Neural crest cell (in vitro differentiated cells): ENCODE measurements at regions not wholly inside any gene's neighbourhood (a gene's known extent, or its start where the extent isn't known, plus 50 kb on each side); places are given as distances from the start of the nearest gene placed in this dataset.

Experiments
- DNase-seq: peaks from one replicate; pipeline ENCODE4 v3.0.0; 2021; ENCODE audit warnings: low read depth, mixed read lengths, low spot score
- H3K27ac Mint-ChIP-seq: one replicate; pipeline ENCODE4 v1.8.0; 2021; ENCODE audit warnings: mild to moderate bottlenecking, mixed read lengths; ENCODE audit not compliant: unreplicated experiment
- H3K27me3 Mint-ChIP-seq: 2 replicates; pipeline ENCODE4 v1.8.0; 2021; ENCODE audit warnings: low read depth, mild to moderate bottlenecking, mixed read lengths
- H3K36me3 Mint-ChIP-seq: 2 replicates; pipeline ENCODE4 v1.8.0; 2021; ENCODE audit warnings: low read depth, mild to moderate bottlenecking, mixed read lengths
- H3K4me1 Mint-ChIP-seq: 2 replicates; pipeline ENCODE4 v1.8.0; 2021; ENCODE audit warnings: mixed read lengths
- H3K4me3 Mint-ChIP-seq: one replicate; pipeline ENCODE4 v1.8.0; 2021; ENCODE audit warnings: mild to moderate bottlenecking, mixed read lengths
- H3K9me3 Mint-ChIP-seq: 2 replicates; pipeline ENCODE4 v1.8.0; 2021; ENCODE audit warnings: mixed read lengths
- TF ChIP-seq, protein P1 (sequence below): fragments of 200-600 bp; sonication (generic); conservative IDR thresholded peaks from 2 replicates; pipeline ENCODE4 v1.5.0; 2021; ENCODE audit warnings: antibody characterized with exemption, mild to moderate bottlenecking

GRCh38 chr5:33268374-33268773 lies 172.4 kb upstream of the TARS1 start:
- Mint-ChIP-seq H3K4me1 (peaks cover 4% of the 10 kb centered on the region), H3K27ac (no peak overlapping the region), H3K4me3 (no peak overlapping the region), H3K36me3 (peaks cover 9% of the 10 kb centered on the region), H3K9me3 (peaks cover 9% of the 10 kb centered on the region), H3K27me3 (no peaks in the 10 kb centered on the region)
- TF ChIP-seq, protein P1, sequence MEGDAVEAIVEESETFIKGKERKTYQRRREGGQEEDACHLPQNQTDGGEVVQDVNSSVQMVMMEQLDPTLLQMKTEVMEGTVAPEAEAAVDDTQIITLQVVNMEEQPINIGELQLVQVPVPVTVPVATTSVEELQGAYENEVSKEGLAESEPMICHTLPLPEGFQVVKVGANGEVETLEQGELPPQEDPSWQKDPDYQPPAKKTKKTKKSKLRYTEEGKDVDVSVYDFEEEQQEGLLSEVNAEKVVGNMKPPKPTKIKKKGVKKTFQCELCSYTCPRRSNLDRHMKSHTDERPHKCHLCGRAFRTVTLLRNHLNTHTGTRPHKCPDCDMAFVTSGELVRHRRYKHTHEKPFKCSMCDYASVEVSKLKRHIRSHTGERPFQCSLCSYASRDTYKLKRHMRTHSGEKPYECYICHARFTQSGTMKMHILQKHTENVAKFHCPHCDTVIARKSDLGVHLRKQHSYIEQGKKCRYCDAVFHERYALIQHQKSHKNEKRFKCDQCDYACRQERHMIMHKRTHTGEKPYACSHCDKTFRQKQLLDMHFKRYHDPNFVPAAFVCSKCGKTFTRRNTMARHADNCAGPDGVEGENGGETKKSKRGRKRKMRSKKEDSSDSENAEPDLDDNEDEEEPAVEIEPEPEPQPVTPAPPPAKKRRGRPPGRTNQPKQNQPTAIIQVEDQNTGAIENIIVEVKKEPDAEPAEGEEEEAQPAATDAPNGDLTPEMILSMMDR = no peak
- no peak for DNase-seq

DNA sequence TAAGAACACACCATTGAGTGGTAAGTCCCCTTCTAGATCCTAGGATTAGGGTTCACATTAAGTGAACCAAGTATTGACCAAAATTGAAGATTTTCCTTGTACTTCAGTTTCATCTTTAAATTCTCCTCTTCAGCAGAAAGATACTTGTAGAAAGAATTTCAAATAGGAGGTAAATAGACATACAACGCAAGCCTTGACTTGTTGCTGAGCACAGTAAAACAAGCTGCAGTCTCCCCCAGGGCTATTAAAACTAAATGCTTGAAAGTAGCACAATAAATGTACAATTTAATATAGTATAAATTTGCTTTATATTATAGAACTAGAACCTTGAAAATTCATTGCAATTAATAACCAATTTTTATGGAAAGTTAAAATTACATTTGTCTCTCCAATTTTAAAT lies 170.1 kb upstream of the TARS1 start:
- Mint-ChIP-seq H3K9me3 (no peaks in the 10 kb centered on the region), H3K27me3 (no peaks in the 10 kb centered on the region), H3K4me3 (no peak overlapping the region), H3K27ac (no peak overlapping the region), H3K4me1 (peaks cover 4% of the 10 kb centered on the region), H3K36me3 (no peaks in the 10 kb centered on the region)
- no peak for DNase-seq
- TF ChIP-seq, protein P1 = no peak

- Mint-ChIP-seq H3K36me3 (no peaks in the 10 kb centered on the region), H3K27ac (no peak overlapping the region), H3K4me1 (peaks cover 4% of the 10 kb centered on the region), H3K27me3 (no peaks in the 10 kb centered on the region), H3K9me3 (no peaks in the 10 kb centered on the region), H3K4me3 (no peak overlapping the region)
- no peak for DNase-seq
- TF ChIP-seq, protein P1 = no peak
These were observed 169.2 kb upstream of the TARS1 start for GRCh38 chr5:33271606-33272005.

- no peak overlapping the region for H3K27ac Mint-ChIP-seq
- no peaks in the 10 kb centered on the region for H3K9me3 Mint-ChIP-seq
- no peaks in the 10 kb centered on the region for H3K36me3 Mint-ChIP-seq
- H3K4me1 Mint-ChIP-seq = peaks cover 4% of the 10 kb centered on the region
- no peak overlapping the region for H3K4me3 Mint-ChIP-seq
- H3K27me3 Mint-ChIP-seq = no peaks in the 10 kb centered on the region
- no peak for DNase-seq
- TF ChIP-seq, protein P1 = no peak
These were observed 168.5 kb upstream of the TARS1 start for GRCh38 chr5:33272288-33272687.

DNA sequence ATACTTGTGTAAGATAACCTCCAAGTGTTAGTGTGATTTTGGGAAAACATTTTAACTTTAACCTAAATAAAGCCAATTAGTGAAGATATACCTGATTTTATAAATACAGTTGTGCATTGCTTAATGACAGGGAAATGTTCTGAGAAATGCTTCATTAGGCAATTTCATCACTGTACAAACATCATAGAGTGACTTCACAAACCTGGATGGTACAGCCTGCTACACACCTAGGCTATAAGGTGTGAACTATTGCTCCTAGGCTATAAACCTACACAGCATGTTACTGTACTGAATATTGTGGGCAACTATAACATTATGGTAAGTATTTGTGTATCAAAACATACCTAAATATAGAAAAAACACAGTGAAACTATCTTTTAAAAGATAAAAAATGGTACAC lies 166.8 kb upstream of the TARS1 start:
- H3K36me3 Mint-ChIP-seq = no peaks in the 10 kb centered on the region
- no peak overlapping the region for H3K27ac Mint-ChIP-seq
- no peak for DNase-seq
- H3K27me3 Mint-ChIP-seq = no peaks in the 10 kb centered on the region
- TF ChIP-seq, protein P1 = no peak
- no peak overlapping the region for H3K4me3 Mint-ChIP-seq
- no peaks in the 10 kb centered on the region for H3K9me3 Mint-ChIP-seq
- H3K4me1 Mint-ChIP-seq = no peaks in the 10 kb centered on the region

- H3K27ac Mint-ChIP-seq = no peak overlapping the region
- H3K36me3 Mint-ChIP-seq = no peaks in the 10 kb centered on the region
- no peak for DNase-seq
- H3K4me1 Mint-ChIP-seq = no peaks in the 10 kb centered on the region
- H3K4me3 Mint-ChIP-seq = no peak overlapping the region
- H3K27me3 Mint-ChIP-seq = no peaks in the 10 kb centered on the region
- TF ChIP-seq, protein P1 = no peak
- no peaks in the 10 kb centered on the region for H3K9me3 Mint-ChIP-seq
These were observed 165.4 kb upstream of the TARS1 start for GRCh38 chr5:33275391-33275790.
